ENCODE measurements at regions not wholly inside any gene's neighbourhood (a gene's known extent, or its start where the extent isn't known, plus 50 kb on each side); places are given as distances from the start of the nearest gene placed in this dataset.

DNA sequence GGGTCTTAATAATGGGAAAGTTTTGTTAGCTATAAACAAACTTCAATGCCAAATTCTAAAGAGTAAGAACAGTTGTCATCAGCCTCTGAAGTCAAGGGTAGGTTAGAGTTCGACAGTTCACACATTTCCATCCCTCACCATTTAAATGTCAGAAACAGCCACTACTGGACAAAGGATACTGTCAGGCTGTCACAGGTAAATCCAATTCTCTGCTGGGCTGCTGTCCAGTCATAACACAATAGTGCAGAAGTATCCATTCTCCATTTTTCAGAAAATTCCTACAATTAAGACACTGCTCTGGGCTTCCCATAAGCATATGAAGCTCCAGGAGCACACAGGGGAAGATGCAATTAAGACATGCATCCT, 221.4 kb downstream of the RPS29 start:
- TF ChIP-seq POLR2A (IDR thresholded peaks at IDR 0.05) = no peak
- TF ChIP-seq, protein P1, sequence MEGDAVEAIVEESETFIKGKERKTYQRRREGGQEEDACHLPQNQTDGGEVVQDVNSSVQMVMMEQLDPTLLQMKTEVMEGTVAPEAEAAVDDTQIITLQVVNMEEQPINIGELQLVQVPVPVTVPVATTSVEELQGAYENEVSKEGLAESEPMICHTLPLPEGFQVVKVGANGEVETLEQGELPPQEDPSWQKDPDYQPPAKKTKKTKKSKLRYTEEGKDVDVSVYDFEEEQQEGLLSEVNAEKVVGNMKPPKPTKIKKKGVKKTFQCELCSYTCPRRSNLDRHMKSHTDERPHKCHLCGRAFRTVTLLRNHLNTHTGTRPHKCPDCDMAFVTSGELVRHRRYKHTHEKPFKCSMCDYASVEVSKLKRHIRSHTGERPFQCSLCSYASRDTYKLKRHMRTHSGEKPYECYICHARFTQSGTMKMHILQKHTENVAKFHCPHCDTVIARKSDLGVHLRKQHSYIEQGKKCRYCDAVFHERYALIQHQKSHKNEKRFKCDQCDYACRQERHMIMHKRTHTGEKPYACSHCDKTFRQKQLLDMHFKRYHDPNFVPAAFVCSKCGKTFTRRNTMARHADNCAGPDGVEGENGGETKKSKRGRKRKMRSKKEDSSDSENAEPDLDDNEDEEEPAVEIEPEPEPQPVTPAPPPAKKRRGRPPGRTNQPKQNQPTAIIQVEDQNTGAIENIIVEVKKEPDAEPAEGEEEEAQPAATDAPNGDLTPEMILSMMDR (IDR thresholded peaks at IDR 0.05) = no peak
- TF ChIP-seq EP300 (IDR thresholded peaks at IDR 0.05) = no peak

Data from ovary (tissue), 3 donors.